ENCODE measurements at regions not wholly inside any gene's neighbourhood (a gene's known extent, or its start where the extent isn't known, plus 50 kb on each side); places are given as distances from the start of the nearest gene placed in this dataset.

- Histone ChIP-seq H3K4me2 (ENCODE audit: low read length, poor library complexity, severe bottlenecking) (no peak overlapping the region), H3K14ac (ENCODE audit: low read length in 2 of 2) (no peak overlapping the region), H3K79me1 (replicated peaks; ENCODE audit: low read length, poor library complexity, severe bottlenecking) (no peaks in the 10 kb centered on the region), H3K27ac (ENCODE audit: low read length, poor library complexity, severe bottlenecking) (no peak overlapping the region), H2BK120ac (ENCODE audit: low read depth, low read length) (no peak overlapping the region), H3K18ac (ENCODE audit: low read depth in 1 of 2, low read length in 2 of 2) (no peak overlapping the region), H3K36me3 (ENCODE audit: control insufficient read depth in 1 of 2, insufficient read depth in 2 of 2, low read depth in 1 of 2, low read length in 2 of 2) (no peaks in the 10 kb centered on the region), H3K4me3 (ENCODE audit: insufficient read depth in 1 of 2, low read depth in 1 of 2, low read length in 2 of 2) (no peak overlapping the region), H3K9me3 (ENCODE audit: control insufficient read depth, low read length) (peaks cover 7% of the 10 kb centered on the region), H2BK12ac (ENCODE audit: low read length in 2 of 2) (no peak overlapping the region), H2BK5ac (ENCODE audit: low read depth, low read length, poor library complexity, severe bottlenecking) (no peak overlapping the region), H2AFZ (ENCODE audit: low read depth, low read length) (no peak overlapping the region), H3K4me1 (ENCODE audit: control insufficient read depth, insufficient read depth, low read depth, low read length) (no peaks in the 10 kb centered on the region), H4K91ac (ENCODE audit: low read length) (no peak overlapping the region), H2AK5ac (ENCODE audit: low read length, severe bottlenecking) (no peak overlapping the region), H3K23ac (ENCODE audit: low read length in 2 of 2) (no peak overlapping the region), H3K4ac (ENCODE audit: low read depth in 1 of 2, low read length in 2 of 2) (no peak overlapping the region), H3K27me3 (ENCODE audit: control insufficient read depth in 1 of 2, insufficient read depth in 1 of 2, low read length in 2 of 2) (peaks cover 0 to 20% of the 10 kb centered on the region in 2 experiments), H3K9ac (ENCODE audit: low read length) (no peak overlapping the region), H4K8ac (ENCODE audit: low read length) (no peak overlapping the region), H2BK15ac (ENCODE audit: low read depth, poor library complexity, severe bottlenecking) (no peak overlapping the region)
- no peak for DNase-seq
- 67% methylated on average over 6 of the region's 6 CpGs for WGBS
These were observed 441.4 kb downstream of the SH3GL2 start for GRCh38 chr9:18020121-18020745.

DNA sequence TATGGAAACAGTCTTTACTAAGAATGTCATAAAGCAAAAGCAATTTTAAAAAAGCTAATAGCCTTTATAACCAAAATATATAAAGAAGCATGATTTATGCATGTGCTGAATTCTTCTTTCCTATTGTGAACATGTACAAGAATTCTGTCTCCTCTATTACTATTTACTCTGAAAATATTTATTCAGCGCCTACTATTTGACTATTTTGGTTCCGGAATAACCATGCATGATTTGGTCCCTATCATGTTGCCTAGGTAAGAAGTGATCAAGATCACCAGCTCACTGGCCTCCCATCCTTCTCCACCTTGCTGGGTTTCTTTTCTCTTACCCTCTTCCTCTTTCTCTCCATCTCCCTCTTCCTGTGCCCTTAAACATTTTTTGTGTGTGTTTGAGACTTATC, 443.8 kb downstream of the SH3GL2 start:
- Histone ChIP-seq H3K79me1 (replicated peaks; ENCODE audit: low read length, poor library complexity, severe bottlenecking) (no peaks in the 10 kb centered on the region), H3K27me3 (ENCODE audit: control insufficient read depth in 1 of 2, insufficient read depth in 1 of 2, low read length in 2 of 2) (peaks cover 0 to 12% of the 10 kb centered on the region in 2 experiments), H3K4me3 (ENCODE audit: insufficient read depth in 1 of 2, low read depth in 1 of 2, low read length in 2 of 2) (no peak overlapping the region), H2BK5ac (ENCODE audit: low read depth, low read length, poor library complexity, severe bottlenecking) (no peak overlapping the region), H3K4ac (ENCODE audit: low read depth in 1 of 2, low read length in 2 of 2) (no peak overlapping the region), H3K36me3 (ENCODE audit: control insufficient read depth in 1 of 2, insufficient read depth in 2 of 2, low read depth in 1 of 2, low read length in 2 of 2) (no peaks in the 10 kb centered on the region), H2BK15ac (ENCODE audit: low read depth, poor library complexity, severe bottlenecking) (no peak overlapping the region), H3K9ac (ENCODE audit: low read length) (no peak overlapping the region), H2BK12ac (ENCODE audit: low read length in 2 of 2) (no peak overlapping the region), H2AFZ (ENCODE audit: low read depth, low read length) (no peak overlapping the region), H4K8ac (ENCODE audit: low read length) (no peak overlapping the region), H2BK120ac (ENCODE audit: low read depth, low read length) (no peak overlapping the region), H3K14ac (ENCODE audit: low read length in 2 of 2) (no peak overlapping the region), H3K23ac (ENCODE audit: low read length in 2 of 2) (no peak overlapping the region), H3K27ac (ENCODE audit: low read length, poor library complexity, severe bottlenecking) (no peak overlapping the region), H3K9me3 (ENCODE audit: control insufficient read depth, low read length) (peaks cover 7% of the 10 kb centered on the region), H3K4me1 (ENCODE audit: control insufficient read depth, insufficient read depth, low read depth, low read length) (no peaks in the 10 kb centered on the region), H2AK5ac (ENCODE audit: low read length, severe bottlenecking) (no peak overlapping the region), H3K4me2 (ENCODE audit: low read length, poor library complexity, severe bottlenecking) (no peak overlapping the region), H4K91ac (ENCODE audit: low read length) (no peak overlapping the region), H3K18ac (ENCODE audit: low read depth in 1 of 2, low read length in 2 of 2) (no peak overlapping the region)
- DNase-seq: no peak
- WGBS: 97% methylated on average over 2 of the region's 2 CpGs

GRCh38 chr9:18023332-18023731, 444.5 kb downstream of the SH3GL2 start:
- H3K9ac ChIP-seq (ENCODE audit: low read length): no peak overlapping the region
- no peak overlapping the region for H2BK15ac ChIP-seq (ENCODE audit: low read depth, poor library complexity, severe bottlenecking)
- no peak overlapping the region for H3K27ac ChIP-seq (ENCODE audit: low read length, poor library complexity, severe bottlenecking)
- H4K91ac ChIP-seq (ENCODE audit: low read length): no peak overlapping the region
- H2AK5ac ChIP-seq (ENCODE audit: low read length, severe bottlenecking): no peak overlapping the region
- H3K4me2 ChIP-seq (ENCODE audit: low read length, poor library complexity, severe bottlenecking): no peak overlapping the region
- no peak overlapping the region for H3K4ac ChIP-seq (ENCODE audit: low read depth in 1 of 2, low read length in 2 of 2)
- H3K27me3 ChIP-seq (ENCODE audit: control insufficient read depth in 1 of 2, insufficient read depth in 1 of 2, low read length in 2 of 2): peaks cover 0 to 12% of the 10 kb centered on the region in 2 experiments
- no peak overlapping the region for H3K14ac ChIP-seq (ENCODE audit: low read length in 2 of 2)
- H3K18ac ChIP-seq (ENCODE audit: low read depth in 1 of 2, low read length in 2 of 2): no peak overlapping the region
- no peak overlapping the region for H4K8ac ChIP-seq (ENCODE audit: low read length)
- peaks cover 4% of the 10 kb centered on the region for H3K9me3 ChIP-seq (ENCODE audit: control insufficient read depth, low read length)
- no peaks in the 10 kb centered on the region for H3K79me1 ChIP-seq (replicated peaks; ENCODE audit: low read length, poor library complexity, severe bottlenecking)
- no peak overlapping the region for H2AFZ ChIP-seq (ENCODE audit: low read depth, low read length)
- H3K4me3 ChIP-seq (ENCODE audit: insufficient read depth in 1 of 2, low read depth in 1 of 2, low read length in 2 of 2): no peak overlapping the region
- no peak overlapping the region for H2BK5ac ChIP-seq (ENCODE audit: low read depth, low read length, poor library complexity, severe bottlenecking)
- no peak for DNase-seq
- no CpG with 5 or more reads among the region's 3 CpGs for WGBS
- H3K4me1 ChIP-seq (ENCODE audit: control insufficient read depth, insufficient read depth, low read depth, low read length): no peaks in the 10 kb centered on the region
- no peak overlapping the region for H3K23ac ChIP-seq (ENCODE audit: low read length in 2 of 2)
- no peak overlapping the region for H2BK12ac ChIP-seq (ENCODE audit: low read length in 2 of 2)
- no peaks in the 10 kb centered on the region for H3K36me3 ChIP-seq (ENCODE audit: control insufficient read depth in 1 of 2, insufficient read depth in 2 of 2, low read depth in 1 of 2, low read length in 2 of 2)
- no peak overlapping the region for H2BK120ac ChIP-seq (ENCODE audit: low read depth, low read length)

DNA sequence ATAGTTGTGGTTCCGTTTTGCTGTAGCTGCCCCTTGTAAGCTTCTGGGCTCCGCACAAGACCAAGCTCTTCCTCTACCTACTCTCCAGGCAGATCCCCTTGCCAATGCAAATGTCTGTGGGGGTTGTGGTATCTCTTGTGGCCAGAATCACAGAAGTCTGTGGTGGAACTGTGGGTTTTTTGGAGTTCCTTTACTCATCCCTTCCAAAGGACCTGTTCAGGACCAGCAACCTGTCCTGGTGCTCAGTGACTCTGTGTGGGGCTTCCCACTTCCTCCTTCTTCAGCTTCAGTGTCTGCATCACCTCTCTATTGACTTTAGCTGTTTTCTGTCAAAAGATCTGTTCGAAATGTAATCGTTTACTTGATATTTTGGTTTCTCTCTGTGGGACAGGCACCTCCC, 441.3 kb upstream of the ADAMTSL1 start:
- no peak for DNase-seq
- Histone ChIP-seq H2BK12ac (ENCODE audit: low read length in 2 of 2) (no peak overlapping the region), H3K4ac (ENCODE audit: low read depth in 1 of 2, low read length in 2 of 2) (no peak overlapping the region), H4K91ac (ENCODE audit: low read length) (no peak overlapping the region), H3K27me3 (ENCODE audit: control insufficient read depth in 1 of 2, insufficient read depth in 1 of 2, low read length in 2 of 2) (peaks cover 0 to 4% of the 10 kb centered on the region in 2 experiments), H2BK120ac (ENCODE audit: low read depth, low read length) (no peak overlapping the region), H3K4me2 (ENCODE audit: low read length, poor library complexity, severe bottlenecking) (no peak overlapping the region), H3K4me1 (ENCODE audit: control insufficient read depth, insufficient read depth, low read depth, low read length) (no peaks in the 10 kb centered on the region), H3K18ac (ENCODE audit: low read depth in 1 of 2, low read length in 2 of 2) (no peak overlapping the region), H3K4me3 (ENCODE audit: insufficient read depth in 1 of 2, low read depth in 1 of 2, low read length in 2 of 2) (no peak overlapping the region), H2BK15ac (ENCODE audit: low read depth, poor library complexity, severe bottlenecking) (no peak overlapping the region), H3K14ac (ENCODE audit: low read length in 2 of 2) (no peak overlapping the region), H3K79me1 (replicated peaks; ENCODE audit: low read length, poor library complexity, severe bottlenecking) (no peaks in the 10 kb centered on the region), H3K36me3 (ENCODE audit: control insufficient read depth in 1 of 2, insufficient read depth in 2 of 2, low read depth in 1 of 2, low read length in 2 of 2) (no peaks in the 10 kb centered on the region), H3K27ac (ENCODE audit: low read length, poor library complexity, severe bottlenecking) (no peak overlapping the region), H4K8ac (ENCODE audit: low read length) (no peak overlapping the region), H2BK5ac (ENCODE audit: low read depth, low read length, poor library complexity, severe bottlenecking) (no peak overlapping the region), H2AFZ (ENCODE audit: low read depth, low read length) (no peak overlapping the region), H3K9ac (ENCODE audit: low read length) (no peak overlapping the region), H3K9me3 (ENCODE audit: control insufficient read depth, low read length) (peaks cover 3% of the 10 kb centered on the region), H2AK5ac (ENCODE audit: low read length, severe bottlenecking) (no peak overlapping the region), H3K23ac (ENCODE audit: low read length in 2 of 2) (no peak overlapping the region)
- WGBS: 100% methylated on average over 2 of the region's 4 CpGs
